Effector memory CD4-positive, alpha-beta T cell (primary cell): ENCODE measurements at regions not wholly inside any gene's neighbourhood (a gene's known extent, or its start where the extent isn't known, plus 50 kb on each side); places are given as distances from the start of the nearest gene placed in this dataset.

Experiments used
- DNase-seq, 3 donors: peaks; one replicate each; pipeline ENCODE4 v3.0.0-alpha.2; 2020
- H3K27ac ChIP-seq: 2 replicates; pipeline ENCODE4 v1.7.0; 2013; ENCODE audit warnings: mild to moderate bottlenecking, low read length, moderate library complexity; ENCODE audit not compliant: insufficient read depth, poor library complexity, severe bottlenecking
- H3K27me3 ChIP-seq: replicated peaks from 2 replicates; pipeline ENCODE4 v1.7.0; 2013; ENCODE audit warnings: mild to moderate bottlenecking, low read length; ENCODE audit not compliant: insufficient read depth, control insufficient read depth, poor library complexity, severe bottlenecking
- H3K36me3 ChIP-seq: 2 replicates; pipeline ENCODE4 v1.7.0; 2013; ENCODE audit warnings: mild to moderate bottlenecking, low read length, moderate library complexity; ENCODE audit not compliant: control insufficient read depth, insufficient read depth
- H3K4me1 ChIP-seq: 2 replicates; pipeline ENCODE4 v1.7.0; 2013; ENCODE audit warnings: low read length, mild to moderate bottlenecking; ENCODE audit not compliant: control insufficient read depth, insufficient read depth, poor library complexity, severe bottlenecking
- H3K4me3 ChIP-seq: 2 replicates; pipeline ENCODE4 v1.7.0; 2013; ENCODE audit warnings: low read length, low read depth, mild to moderate bottlenecking; ENCODE audit not compliant: insufficient read depth, poor library complexity, severe bottlenecking
- H3K9me3 ChIP-seq: 2 replicates; pipeline ENCODE4 v1.7.0; 2013; ENCODE audit warnings: mild to moderate bottlenecking, low read length, moderate library complexity; ENCODE audit not compliant: control insufficient read depth

- Histone ChIP-seq H3K27me3 (no peaks in the 10 kb centered on the region), H3K27ac (no peak overlapping the region), H3K4me1 (no peaks in the 10 kb centered on the region), H3K36me3 (no peaks in the 10 kb centered on the region), H3K4me3 (no peak overlapping the region), H3K9me3 (no peaks in the 10 kb centered on the region)
- no peak for DNase-seq
These were observed 588.7 kb downstream of the CPS1 start for GRCh38 chr2:211144974-211145665.

GRCh38 chr2:211149731-211150130 lies 593.3 kb downstream of the CPS1 start:
- Histone ChIP-seq H3K9me3 (no peaks in the 10 kb centered on the region), H3K36me3 (no peaks in the 10 kb centered on the region), H3K27ac (no peak overlapping the region), H3K4me1 (no peaks in the 10 kb centered on the region), H3K4me3 (no peak overlapping the region), H3K27me3 (no peaks in the 10 kb centered on the region)
- DNase-seq, result no peak

GRCh38 chr2:211157211-211157610 lies 600.8 kb downstream of the CPS1 start:
- no peaks in the 10 kb centered on the region for H3K27me3 ChIP-seq
- no peak overlapping the region for H3K4me3 ChIP-seq
- DNase-seq, result no peak
- no peaks in the 10 kb centered on the region for H3K36me3 ChIP-seq
- H3K4me1 ChIP-seq, result no peaks in the 10 kb centered on the region
- H3K9me3 ChIP-seq, result no peaks in the 10 kb centered on the region
- no peak overlapping the region for H3K27ac ChIP-seq

DNA sequence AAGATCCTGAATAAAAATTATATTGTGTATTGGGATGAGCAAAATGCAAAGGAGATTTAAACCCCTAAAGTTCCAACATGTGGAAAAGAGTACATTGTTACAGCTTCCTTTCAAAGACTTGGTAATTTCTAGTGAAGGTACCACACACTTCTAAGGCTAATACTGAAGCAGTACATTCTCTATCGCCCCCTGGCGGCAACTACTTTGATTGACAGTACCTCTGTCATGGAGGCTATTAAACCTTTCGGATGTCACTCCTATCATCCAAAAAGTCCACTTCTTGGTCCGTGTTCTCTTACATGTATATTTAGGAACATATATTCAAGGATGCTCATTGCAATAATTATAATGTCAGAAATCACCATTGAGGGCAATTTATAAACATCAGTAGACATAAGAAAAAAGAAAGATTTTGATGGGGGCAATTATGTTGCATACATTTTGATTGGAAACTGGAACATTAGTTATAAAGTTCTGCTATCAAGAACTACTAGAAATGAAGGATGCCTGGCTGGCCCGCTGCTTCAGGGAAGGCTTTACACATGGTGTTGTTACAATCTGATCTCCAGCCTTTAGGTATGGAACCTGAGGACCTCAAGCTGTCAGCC lies 601.6 kb downstream of the CPS1 start:
- H3K27ac ChIP-seq, result no peak overlapping the region
- H3K4me1 ChIP-seq, result no peaks in the 10 kb centered on the region
- DNase-seq, result peak in 2 of 3 donors; percentile 5 to 28
- H3K27me3 ChIP-seq, result no peaks in the 10 kb centered on the region
- H3K36me3 ChIP-seq, result no peaks in the 10 kb centered on the region
- no peak overlapping the region for H3K4me3 ChIP-seq
- H3K9me3 ChIP-seq, result no peaks in the 10 kb centered on the region

DNA sequence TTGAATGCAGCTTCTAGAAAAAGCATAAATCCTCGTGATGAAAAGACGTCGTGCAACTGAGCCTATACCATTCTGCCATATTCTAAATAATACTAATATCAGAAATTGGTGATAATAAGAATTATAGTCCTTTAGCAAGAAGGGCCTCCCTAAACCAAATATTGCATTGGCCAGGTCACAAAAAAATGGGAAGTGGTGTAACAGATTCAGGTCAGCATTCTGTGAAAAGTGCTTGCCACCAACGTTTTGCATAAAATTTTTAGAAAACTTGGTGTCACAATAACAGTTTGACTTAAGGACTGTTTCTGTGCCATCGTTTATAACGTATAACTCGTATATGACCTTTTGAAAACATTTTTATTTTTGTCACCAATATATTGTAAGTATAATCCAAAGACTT lies 603.6 kb downstream of the CPS1 start:
- no peaks in the 10 kb centered on the region for H3K27me3 ChIP-seq
- no peaks in the 10 kb centered on the region for H3K9me3 ChIP-seq
- H3K4me3 ChIP-seq, result no peak overlapping the region
- H3K27ac ChIP-seq, result no peak overlapping the region
- DNase-seq, result no peak
- H3K36me3 ChIP-seq, result no peaks in the 10 kb centered on the region
- no peaks in the 10 kb centered on the region for H3K4me1 ChIP-seq

DNA sequence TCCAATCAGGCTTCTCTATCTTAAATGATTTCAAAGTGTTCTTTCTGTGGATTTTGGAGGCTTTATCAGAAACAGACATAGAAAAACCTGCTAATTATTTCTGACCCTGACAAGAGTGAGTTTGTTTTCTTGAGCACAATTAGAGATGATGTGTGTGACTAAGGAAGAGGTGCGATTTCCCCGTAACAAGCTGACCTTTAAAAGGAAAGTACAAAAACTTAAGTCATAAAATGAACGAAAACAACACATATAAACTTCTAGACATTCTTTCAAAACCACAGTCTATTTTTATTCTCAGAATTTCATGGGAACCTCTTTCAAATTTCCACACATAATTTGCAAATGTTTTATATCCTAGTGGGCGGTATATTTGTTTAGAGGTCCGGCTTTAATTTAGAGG lies 604.8 kb downstream of the CPS1 start:
- no peaks in the 10 kb centered on the region for H3K36me3 ChIP-seq
- H3K27ac ChIP-seq, result no peak overlapping the region
- H3K27me3 ChIP-seq, result no peaks in the 10 kb centered on the region
- H3K4me1 ChIP-seq, result no peaks in the 10 kb centered on the region
- H3K4me3 ChIP-seq, result no peak overlapping the region
- no peak for DNase-seq
- no peaks in the 10 kb centered on the region for H3K9me3 ChIP-seq

- no peak overlapping the region for H3K27ac ChIP-seq
These were observed 606.5 kb downstream of the CPS1 start for GRCh38 chr2:211162911-211163310.

DNA sequence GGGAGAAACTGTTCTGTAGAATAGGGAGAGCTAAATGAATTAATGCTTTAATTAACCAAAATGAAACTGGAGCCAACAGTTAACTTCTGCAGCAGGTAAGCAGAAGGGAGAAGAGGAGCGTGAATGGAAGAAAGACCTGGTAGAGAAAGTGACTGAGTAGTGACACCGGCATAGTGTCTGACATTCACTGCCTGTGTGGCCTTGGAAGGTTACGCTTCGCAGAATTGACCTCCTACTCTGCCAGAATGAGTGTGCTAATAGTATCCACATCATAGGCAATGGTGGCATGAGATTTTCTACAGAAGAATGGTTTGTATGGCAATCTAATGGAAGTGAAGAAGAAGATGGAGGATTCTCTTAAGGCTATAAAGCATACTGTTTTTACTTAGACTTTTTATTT lies 614.4 kb downstream of the CPS1 start:
- H3K4me1 ChIP-seq, result no peaks in the 10 kb centered on the region
- H3K4me3 ChIP-seq, result no peak overlapping the region
- no peaks in the 10 kb centered on the region for H3K27me3 ChIP-seq
- no peaks in the 10 kb centered on the region for H3K36me3 ChIP-seq
- H3K27ac ChIP-seq, result no peak overlapping the region
- no peaks in the 10 kb centered on the region for H3K9me3 ChIP-seq
- no peak for DNase-seq

More at GRCh38 chr2:211162911-211163310, 606.5 kb downstream of the CPS1 start:
- Histone ChIP-seq H3K9me3 (no peaks in the 10 kb centered on the region), H3K27me3 (no peaks in the 10 kb centered on the region), H3K4me1 (no peaks in the 10 kb centered on the region), H3K36me3 (no peaks in the 10 kb centered on the region), H3K4me3 (no peak overlapping the region)
- DNase-seq, result no peak

GRCh38 chr2:211174021-211174420 lies 617.6 kb downstream of the CPS1 start:
- no peak overlapping the region for H3K27ac ChIP-seq
- H3K4me1 ChIP-seq, result no peaks in the 10 kb centered on the region
- no peak for DNase-seq
- H3K36me3 ChIP-seq, result no peaks in the 10 kb centered on the region
- H3K27me3 ChIP-seq, result no peaks in the 10 kb centered on the region
- H3K4me3 ChIP-seq, result no peak overlapping the region
- no peaks in the 10 kb centered on the region for H3K9me3 ChIP-seq

- no peak for DNase-seq
- Histone ChIP-seq H3K9me3 (no peaks in the 10 kb centered on the region), H3K27ac (no peak overlapping the region)
These were observed 618.2 kb downstream of the CPS1 start for GRCh38 chr2:211174631-211175030.

More at GRCh38 chr2:211174631-211175030, 618.2 kb downstream of the CPS1 start:
- no peak overlapping the region for H3K4me3 ChIP-seq
- H3K27me3 ChIP-seq, result no peaks in the 10 kb centered on the region
- no peaks in the 10 kb centered on the region for H3K4me1 ChIP-seq
- no peaks in the 10 kb centered on the region for H3K36me3 ChIP-seq
